Neural crest cell (in vitro differentiated cells): ENCODE measurements at regions not wholly inside any gene's neighbourhood (a gene's known extent, or its start where the extent isn't known, plus 50 kb on each side); places are given as distances from the start of the nearest gene placed in this dataset.

Experiments
- DNase-seq: peaks from one replicate; pipeline ENCODE4 v3.0.0; 2021; ENCODE audit warnings: low read depth, mixed read lengths, low spot score
- H3K27ac Mint-ChIP-seq: one replicate; pipeline ENCODE4 v1.8.0; 2021; ENCODE audit warnings: mild to moderate bottlenecking, mixed read lengths; ENCODE audit not compliant: unreplicated experiment
- H3K27me3 Mint-ChIP-seq: 2 replicates; pipeline ENCODE4 v1.8.0; 2021; ENCODE audit warnings: low read depth, mild to moderate bottlenecking, mixed read lengths
- H3K36me3 Mint-ChIP-seq: 2 replicates; pipeline ENCODE4 v1.8.0; 2021; ENCODE audit warnings: low read depth, mild to moderate bottlenecking, mixed read lengths
- H3K4me1 Mint-ChIP-seq: 2 replicates; pipeline ENCODE4 v1.8.0; 2021; ENCODE audit warnings: mixed read lengths
- H3K4me3 Mint-ChIP-seq: one replicate; pipeline ENCODE4 v1.8.0; 2021; ENCODE audit warnings: mild to moderate bottlenecking, mixed read lengths
- H3K9me3 Mint-ChIP-seq: 2 replicates; pipeline ENCODE4 v1.8.0; 2021; ENCODE audit warnings: mixed read lengths
- TF ChIP-seq, protein P1 (sequence below): fragments of 200-600 bp; sonication (generic); conservative IDR thresholded peaks from 2 replicates; pipeline ENCODE4 v1.5.0; 2021; ENCODE audit warnings: antibody characterized with exemption, mild to moderate bottlenecking

DNA sequence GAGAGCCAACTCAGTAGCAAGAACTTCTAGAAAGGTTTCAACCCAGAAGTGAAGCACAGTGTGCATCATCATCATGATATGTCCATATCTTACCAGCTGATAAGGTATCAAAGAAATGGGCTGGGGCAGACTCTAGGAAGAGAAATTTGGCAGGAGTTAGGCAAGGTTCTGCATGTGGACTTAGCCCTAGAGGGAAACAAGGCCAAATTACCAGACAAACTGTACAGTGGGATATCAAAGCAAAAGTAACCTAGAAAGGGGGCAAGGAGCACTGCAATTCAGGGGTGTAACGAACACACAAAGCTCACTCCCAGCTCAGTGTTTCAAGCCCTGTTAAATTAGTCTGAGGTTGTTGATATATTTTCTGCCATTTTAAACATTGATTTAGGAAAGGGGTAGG, 407.4 kb downstream of the SMARCA1 start:
- no peak overlapping the region for H3K4me3 Mint-ChIP-seq
- H3K27me3 Mint-ChIP-seq: no peaks in the 10 kb centered on the region
- H3K27ac Mint-ChIP-seq: peak overlapping the region; percentile 23

GRCh38 chrX:129115104-129115503, 408.2 kb downstream of the SMARCA1 start:
- Mint-ChIP-seq H3K4me1 (peaks cover 60% of the 10 kb centered on the region), H3K27me3 (no peaks in the 10 kb centered on the region), H3K4me3 (no peak overlapping the region), H3K27ac (no peak overlapping the region), H3K36me3 (peaks cover 3% of the 10 kb centered on the region), H3K9me3 (peaks cover 4% of the 10 kb centered on the region)
- TF ChIP-seq, protein P1, sequence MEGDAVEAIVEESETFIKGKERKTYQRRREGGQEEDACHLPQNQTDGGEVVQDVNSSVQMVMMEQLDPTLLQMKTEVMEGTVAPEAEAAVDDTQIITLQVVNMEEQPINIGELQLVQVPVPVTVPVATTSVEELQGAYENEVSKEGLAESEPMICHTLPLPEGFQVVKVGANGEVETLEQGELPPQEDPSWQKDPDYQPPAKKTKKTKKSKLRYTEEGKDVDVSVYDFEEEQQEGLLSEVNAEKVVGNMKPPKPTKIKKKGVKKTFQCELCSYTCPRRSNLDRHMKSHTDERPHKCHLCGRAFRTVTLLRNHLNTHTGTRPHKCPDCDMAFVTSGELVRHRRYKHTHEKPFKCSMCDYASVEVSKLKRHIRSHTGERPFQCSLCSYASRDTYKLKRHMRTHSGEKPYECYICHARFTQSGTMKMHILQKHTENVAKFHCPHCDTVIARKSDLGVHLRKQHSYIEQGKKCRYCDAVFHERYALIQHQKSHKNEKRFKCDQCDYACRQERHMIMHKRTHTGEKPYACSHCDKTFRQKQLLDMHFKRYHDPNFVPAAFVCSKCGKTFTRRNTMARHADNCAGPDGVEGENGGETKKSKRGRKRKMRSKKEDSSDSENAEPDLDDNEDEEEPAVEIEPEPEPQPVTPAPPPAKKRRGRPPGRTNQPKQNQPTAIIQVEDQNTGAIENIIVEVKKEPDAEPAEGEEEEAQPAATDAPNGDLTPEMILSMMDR: peak; percentile 62
- peak; percentile 48 for DNase-seq

More for the DNA sequence above, 407.4 kb downstream of the SMARCA1 start:
- Mint-ChIP-seq H3K9me3 (peaks cover 4% of the 10 kb centered on the region), H3K4me1 (peaks cover 52% of the 10 kb centered on the region), H3K36me3 (peaks cover 3% of the 10 kb centered on the region)
- TF ChIP-seq, protein P1: no peak
- DNase-seq: no peak

DNA sequence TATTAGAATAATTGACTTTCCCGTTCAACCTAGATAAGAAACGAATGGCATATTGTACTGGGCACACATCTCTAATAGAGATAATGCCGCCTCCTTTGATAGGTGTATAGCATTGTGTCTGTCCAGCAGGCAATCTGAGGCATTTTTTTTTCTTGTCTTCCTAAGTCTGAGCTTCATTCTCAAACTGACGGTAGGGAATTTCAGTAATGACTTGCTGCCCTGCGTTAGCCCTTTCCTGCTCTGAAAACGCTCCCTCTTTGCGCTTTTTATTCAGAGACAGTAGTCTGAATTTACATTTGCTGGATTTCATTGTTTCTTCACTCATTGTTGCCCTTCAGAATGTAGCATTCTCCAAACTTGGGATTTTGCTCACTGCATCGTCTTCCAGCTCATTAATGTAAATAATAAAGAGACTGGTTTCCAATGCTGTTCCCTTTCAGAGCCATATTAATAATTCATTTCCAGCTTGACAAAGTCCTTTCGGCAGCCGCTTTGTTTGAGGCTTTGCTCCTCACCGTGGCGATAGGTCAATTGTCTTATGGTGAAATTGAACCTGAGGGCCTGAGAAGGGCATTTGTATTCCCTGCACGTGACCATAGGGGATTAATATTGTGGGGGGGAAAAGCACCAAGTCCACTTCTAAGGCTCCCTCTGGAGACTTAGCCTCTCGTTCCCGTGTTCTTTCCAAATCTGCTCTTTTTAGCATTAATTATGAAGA, 412.1 kb downstream of the SMARCA1 start:
- Mint-ChIP-seq H3K4me1 (peaks cover 47% of the 10 kb centered on the region), H3K9me3 (peaks cover 4% of the 10 kb centered on the region), H3K27me3 (no peaks in the 10 kb centered on the region), H3K36me3 (peaks cover 3% of the 10 kb centered on the region), H3K27ac (no peak overlapping the region), H3K4me3 (no peak overlapping the region)
- TF ChIP-seq, protein P1: no peak
- DNase-seq: no peak

DNA sequence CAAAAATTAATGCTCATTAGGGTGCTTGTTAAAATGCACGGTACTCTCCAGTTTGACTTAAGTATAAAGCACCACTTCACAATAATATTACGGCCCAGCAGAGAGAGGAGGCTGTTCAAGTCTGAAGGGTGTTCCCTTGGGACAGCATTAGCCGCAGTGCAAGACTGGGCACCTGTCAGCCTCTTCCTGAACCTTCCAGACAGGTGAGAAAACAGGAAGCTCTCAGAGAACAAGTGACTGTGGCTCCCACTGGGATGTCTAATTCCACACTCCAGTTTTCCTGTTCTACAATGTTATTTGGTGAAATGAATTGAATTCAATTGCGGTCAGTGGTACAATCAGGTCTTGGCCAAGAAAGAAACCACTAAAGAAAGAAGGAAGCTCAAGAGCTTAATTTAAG, 414.4 kb downstream of the SMARCA1 start:
- Mint-ChIP-seq H3K27ac (peak overlapping the region; percentile 55), H3K36me3 (peaks cover 5% of the 10 kb centered on the region), H3K27me3 (no peaks in the 10 kb centered on the region), H3K4me1 (peaks cover 27% of the 10 kb centered on the region), H3K4me3 (no peak overlapping the region), H3K9me3 (no peaks in the 10 kb centered on the region)
- no peak for DNase-seq
- TF ChIP-seq, protein P1: no peak

- no peak overlapping the region for H3K4me3 Mint-ChIP-seq
- no peaks in the 10 kb centered on the region for H3K36me3 Mint-ChIP-seq
- TF ChIP-seq, protein P1: no peak
- no peaks in the 10 kb centered on the region for H3K27me3 Mint-ChIP-seq
- peaks cover 29% of the 10 kb centered on the region for H3K4me1 Mint-ChIP-seq
- no peak overlapping the region for H3K27ac Mint-ChIP-seq
- peaks cover 2% of the 10 kb centered on the region for H3K9me3 Mint-ChIP-seq
- no peak for DNase-seq
Observed at GRCh38 chrX:129099207-129099606, 424.1 kb downstream of the SMARCA1 start.
